ENCODE measurements at regions not wholly inside any gene's neighbourhood (a gene's known extent, or its start where the extent isn't known, plus 50 kb on each side); places are given as distances from the start of the nearest gene placed in this dataset.
A peak's percentile ranks its signal among the peaks of the same experiment; 100 is the strongest.
"Not testable (repeated sequence)": the region's sequence is repeated elsewhere in the genome, so short reads cannot be mapped to it uniquely, and the experiment has no call there.

DNA sequence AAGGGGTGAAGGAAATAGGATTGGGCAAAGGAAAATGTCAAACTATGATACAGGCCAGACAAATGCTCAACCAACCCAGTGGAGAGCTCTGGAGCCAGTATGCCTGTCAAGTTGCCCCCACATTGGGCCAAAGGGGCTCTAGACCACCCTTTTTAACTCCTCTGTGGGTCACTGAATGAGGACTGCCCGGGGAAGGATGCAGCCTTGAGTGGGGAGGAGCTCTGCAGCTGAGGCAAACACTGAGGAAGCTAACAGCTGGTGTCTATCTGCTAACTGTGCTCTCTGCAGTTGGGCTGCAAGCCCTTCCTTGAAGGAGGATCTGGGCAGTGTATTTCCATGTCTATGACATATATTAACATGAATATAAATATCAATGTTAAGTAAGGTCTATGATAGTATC lies 98.4 kb upstream of the PRSS16 start:
- no peak for DNase-seq (ENCODE audit: extremely low read depth in 1 of 2, low read depth in 1 of 2)

DNA sequence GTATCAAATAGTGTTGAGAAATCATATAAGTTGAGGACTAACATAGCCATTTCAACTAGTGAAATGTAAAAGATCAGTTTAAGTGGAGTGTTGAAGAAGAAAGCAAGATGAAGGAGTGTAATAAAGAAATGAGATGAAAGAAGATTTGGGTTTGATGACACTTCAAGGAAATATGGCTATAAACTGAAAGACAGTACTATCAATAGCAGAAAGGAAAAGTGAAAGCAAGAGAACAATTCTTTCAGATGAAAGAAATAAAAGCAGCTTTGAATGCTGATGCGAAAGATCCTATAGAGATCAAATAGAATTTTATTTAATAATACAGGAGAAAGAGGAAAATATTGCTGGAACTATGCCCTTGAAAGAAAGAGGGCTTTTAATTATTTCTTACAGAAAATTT lies 92.8 kb upstream of the PRSS16 start:
- no peak for DNase-seq (ENCODE audit: extremely low read depth in 1 of 2, low read depth in 1 of 2)

DNA sequence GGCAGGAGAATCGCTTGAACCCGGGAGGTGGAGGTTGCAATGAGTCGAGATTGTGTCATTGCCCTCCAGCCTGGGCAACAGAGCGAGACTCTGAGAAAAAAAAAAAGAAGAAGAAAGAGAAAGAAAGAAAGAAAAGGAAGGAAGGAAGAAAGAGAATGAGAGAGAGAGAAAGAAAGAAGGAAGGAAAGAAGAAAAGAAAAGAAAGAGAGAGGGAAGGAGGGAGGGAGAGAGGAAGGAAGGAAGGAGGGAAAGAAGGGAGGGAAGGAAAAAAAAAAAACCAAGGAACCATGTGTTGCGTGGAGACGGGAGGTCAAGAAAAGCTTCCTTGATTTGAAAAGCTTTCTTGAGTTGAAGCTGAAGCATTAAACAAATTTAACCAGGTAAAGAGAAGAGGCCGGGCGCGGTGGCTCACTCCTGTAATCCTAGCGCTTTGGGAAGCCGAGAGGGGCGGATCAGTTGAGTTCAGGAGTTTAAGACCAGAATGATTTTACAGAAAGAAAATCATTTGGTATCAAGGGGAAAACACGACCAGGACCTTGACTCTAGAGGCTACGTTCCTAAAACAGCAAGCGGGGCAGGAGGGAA lies 90.5 kb upstream of the PRSS16 start:
- no peak for DNase-seq (ENCODE audit: extremely low read depth in 1 of 2, low read depth in 1 of 2)

DNA sequence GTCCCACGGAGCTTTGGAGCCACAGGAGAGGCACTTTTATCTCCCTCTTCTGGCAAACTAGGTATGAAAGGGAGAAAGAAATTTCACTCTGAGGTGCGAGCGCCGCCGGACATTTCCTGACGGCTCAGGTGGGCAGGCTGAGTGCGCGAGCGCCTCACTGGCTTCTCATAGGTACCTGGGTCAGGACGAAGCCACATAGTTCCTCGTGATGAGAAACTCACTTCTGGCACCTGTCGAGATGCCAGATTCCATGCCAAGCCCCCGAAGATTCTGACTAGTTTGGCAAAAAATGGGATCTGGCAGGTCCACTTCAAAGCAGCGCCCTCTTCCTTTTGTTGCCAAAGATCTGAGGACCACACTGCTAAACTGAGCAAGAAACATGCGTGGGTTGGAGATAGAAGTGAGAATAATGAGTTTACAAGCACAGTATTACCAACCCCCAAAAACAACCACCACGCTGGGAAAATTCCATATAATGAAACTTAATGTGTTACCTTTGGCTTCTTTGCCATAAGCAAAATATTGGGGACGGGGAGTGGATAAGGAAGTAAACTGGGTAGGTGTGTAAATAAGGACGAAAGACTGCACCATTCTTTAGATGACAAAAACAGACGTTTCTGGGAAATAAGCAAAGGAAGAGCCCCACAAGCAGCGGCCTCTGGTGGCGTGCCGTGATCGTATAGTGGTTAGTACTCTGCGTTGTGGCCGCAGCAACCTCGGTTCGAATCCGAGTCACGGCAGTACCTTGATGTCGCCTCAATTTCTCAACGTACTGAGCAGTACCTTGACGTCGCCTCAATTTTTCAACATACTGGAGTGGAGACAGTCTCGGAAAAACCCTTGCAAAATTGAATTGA lies 89.8 kb upstream of the PRSS16 start:
- DNase-seq (ENCODE audit: extremely low read depth in 1 of 2, low read depth in 1 of 2): peak; percentile 69 to 73

DNA sequence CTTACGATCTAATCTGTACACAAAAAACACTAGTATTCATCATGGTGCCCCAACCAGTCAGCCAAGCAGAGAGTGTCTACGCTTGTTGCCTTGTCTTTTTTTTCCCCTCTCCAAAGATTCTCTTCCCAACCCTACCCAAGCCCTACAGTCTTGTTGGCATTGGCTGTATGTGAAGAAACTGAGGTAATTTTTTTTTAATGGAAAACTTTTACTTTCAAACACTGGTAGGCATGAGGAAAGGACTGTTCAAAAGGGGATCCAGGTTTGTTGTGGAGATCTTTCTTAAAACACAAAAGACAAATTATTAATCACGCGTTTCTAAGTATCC lies 89.2 kb upstream of the PRSS16 start:
- DNase-seq (ENCODE audit: extremely low read depth in 1 of 2, low read depth in 1 of 2): no peak

DNA sequence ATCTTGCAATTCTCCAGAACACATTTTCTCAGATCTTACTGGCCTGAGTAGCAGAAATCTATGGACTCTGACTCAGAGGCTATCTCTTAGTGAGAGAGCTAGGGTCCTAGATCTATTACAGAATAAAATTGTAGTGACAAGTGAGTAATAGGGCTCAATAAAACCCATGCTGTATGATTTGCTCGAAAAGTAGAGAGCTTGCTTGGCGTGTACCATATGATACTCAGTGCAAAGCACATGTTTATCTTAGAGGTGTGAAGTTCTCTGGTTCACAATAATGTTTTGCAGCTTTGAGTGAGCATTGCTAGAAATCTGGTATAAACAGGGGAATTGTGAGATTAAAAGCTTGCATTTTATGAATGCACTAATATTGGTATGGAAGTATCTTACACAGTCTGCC lies 87.8 kb upstream of the PRSS16 start:
- DNase-seq (ENCODE audit: extremely low read depth in 1 of 2, low read depth in 1 of 2): no peak

DNA sequence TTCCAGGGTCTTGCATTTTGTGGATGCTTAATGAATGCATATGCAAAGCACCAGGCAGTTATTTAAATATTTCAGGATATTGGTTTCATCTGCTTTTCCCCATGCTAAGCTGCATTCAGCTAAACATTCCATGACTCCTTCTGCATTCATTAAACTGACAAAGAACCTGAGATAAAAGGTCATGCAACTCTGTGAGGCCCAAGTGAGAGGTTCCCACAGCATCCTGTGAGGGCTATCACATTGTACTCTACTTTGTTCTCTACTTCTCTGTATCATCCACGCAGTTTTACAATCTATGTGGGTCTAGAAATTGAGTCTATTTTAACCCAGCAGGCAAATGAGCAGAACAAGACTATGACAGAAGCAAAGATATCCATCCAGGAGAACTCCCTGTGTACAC lies 86.4 kb upstream of the PRSS16 start:
- DNase-seq (ENCODE audit: extremely low read depth in 1 of 2, low read depth in 1 of 2): no peak

DNA sequence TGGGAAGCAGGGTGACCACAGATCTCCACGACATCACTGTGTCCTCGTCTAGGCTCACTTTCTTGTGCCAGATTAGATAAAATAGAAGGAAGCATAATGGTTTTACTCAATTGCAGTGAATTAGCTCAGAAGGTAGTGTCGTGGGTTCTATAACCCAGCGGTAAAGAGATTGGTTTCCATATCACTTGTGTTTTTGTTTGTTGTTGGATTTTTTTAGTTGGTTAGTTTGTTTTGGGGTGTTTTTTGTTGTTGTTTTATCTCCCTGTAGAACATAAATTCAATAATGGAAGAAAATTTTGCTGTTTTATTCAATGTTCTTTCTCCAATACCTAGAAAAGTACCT lies 85.9 kb upstream of the PRSS16 start:
- no peak for DNase-seq (ENCODE audit: extremely low read depth in 1 of 2, low read depth in 1 of 2)

DNA sequence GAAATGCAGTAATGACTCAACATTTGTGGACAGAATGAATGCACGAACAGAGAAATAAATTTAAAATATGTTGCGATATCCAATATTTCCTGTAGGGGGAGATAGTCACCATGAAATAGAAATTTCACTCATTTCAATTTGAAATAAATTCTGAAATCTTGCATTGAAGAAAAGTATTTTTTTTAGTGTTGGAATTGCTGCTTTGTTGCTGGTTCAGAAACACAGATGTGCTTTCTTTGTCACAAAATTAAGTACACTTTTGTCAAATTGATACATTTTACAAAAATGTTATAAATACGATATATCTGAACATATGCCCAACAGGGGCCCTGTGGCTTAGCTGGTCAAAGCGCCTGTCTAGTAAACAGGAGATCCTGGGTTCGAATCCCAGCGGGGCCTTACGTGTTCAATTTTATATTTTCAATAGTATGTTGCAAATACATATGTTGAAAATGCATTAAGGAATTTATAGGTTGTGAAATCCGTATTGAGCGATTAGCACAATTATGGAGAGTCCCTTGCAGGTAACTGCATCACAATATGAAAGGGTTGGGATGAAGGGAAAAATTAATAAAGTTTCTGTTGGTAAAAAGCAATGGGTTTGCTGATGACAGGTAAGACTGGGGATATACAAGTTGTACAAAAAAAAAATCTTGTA lies 85.4 kb upstream of the PRSS16 start:
- no peak for DNase-seq (ENCODE audit: extremely low read depth in 1 of 2, low read depth in 1 of 2)

DNA sequence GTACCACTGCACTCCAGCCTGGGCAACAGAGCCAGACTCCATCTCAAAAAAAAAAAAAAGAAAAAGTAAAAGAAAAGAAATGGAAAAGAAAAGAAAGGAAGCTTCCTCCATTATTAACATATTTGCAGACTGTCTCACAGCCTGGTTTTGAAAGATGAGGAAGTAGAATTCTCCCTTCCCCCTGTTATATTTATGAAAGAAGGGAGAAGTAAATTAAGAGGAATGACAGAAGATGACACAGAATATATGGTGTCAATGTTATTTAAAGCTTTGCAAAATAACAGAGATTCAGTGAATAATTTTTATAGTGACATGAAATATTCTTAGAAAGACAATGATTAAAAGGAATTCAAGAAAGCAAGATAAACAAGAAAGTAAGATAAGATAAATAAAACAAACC lies 83.7 kb upstream of the PRSS16 start:
- DNase-seq (ENCODE audit: extremely low read depth in 1 of 2, low read depth in 1 of 2): no peak

DNA sequence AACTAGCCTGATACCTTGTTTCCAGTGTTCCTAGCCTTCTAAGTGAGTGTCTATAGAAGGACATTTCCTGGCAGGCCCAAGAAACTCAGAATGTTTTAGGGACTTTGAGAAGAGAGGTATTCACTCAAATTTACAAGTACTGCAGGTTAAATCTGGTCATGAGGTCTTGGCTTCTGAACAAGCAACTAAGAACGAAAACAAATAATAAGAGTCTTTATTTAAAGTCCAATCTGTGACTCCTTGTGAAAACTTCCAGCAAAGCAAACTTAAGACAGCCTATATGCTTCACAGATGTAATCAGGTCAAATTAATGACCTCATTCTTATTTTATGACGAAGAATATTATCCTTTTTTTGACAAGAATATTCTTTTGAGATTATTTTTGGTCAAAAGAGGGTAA lies 79.4 kb upstream of the PRSS16 start:
- DNase-seq (ENCODE audit: extremely low read depth in 1 of 2, low read depth in 1 of 2): no peak

DNA sequence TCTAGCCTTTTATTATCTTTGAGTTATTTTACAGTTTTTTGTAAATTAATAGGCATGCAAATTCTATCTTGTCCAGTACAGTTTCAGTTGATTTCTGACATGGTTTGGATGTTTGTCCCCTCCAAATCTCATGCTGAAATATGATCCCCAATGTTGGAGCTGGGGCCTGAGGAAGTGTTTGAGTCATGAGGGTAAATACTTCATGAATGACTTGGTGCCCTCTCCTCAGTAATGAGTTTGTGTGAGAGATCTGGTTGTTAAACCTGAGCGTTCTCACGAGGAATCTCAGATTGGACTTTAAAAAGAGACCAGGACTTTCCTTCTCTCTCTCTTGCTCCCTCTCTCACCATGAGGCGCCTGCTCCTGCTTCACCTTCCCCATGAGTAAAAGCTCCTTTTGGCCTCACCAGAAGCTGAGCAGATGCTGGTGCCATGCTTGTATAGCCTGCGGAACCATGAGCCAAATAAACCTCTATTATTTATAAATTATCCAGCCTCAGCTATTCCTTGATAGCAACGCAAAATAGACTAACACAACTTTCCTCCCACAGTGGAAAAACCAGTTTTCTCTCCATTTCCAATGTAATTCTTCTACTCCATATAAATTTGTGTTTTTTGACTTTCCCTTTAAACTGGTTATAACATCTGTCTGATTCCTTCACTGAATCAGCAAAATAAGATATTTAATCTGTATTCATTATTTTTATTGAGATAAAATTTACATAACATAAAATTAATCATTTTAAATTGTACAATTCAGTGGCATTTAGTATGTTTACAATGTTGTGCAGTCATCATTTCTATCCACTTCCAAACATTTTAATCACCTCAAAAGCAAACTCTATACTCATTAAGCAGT lies 78.7 kb upstream of the PRSS16 start:
- no peak for DNase-seq (ENCODE audit: extremely low read depth in 1 of 2, low read depth in 1 of 2)

DNA sequence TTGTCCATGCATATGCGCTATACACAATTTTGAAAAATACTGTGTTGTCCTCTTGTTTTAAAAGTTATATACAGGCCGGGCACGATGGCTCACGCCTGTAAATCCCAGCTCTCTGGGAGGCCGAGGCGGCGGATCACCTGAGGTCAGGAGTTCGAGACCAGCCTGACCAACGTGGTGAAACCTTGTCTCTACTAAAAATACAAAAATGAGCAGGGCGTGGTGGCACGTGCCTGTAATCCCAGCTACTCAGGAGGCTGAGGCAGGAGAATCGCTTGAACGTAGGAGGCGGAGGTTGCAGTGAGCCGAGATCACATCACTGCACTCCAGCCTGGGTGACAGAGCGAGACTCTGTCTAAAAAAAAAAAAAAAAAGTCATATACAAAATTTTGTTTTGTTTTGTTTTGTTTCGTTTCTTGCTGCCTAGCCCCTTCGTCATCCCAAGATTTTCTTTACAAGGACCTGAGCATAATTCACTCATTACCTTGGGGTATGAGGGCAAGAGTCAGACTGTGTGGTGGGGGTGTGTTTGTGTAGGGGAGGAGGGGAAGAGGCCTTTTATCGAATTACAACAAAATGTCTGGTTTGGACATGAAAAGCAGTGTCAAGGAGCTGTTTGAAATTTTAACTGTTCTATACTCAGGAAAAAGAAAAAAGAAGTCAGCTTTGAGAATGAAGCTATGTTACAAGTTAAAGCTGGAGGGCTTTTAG lies 74.8 kb upstream of the PRSS16 start:
- not testable (repeated sequence) for DNase-seq (ENCODE audit: extremely low read depth in 1 of 2, low read depth in 1 of 2)

DNA sequence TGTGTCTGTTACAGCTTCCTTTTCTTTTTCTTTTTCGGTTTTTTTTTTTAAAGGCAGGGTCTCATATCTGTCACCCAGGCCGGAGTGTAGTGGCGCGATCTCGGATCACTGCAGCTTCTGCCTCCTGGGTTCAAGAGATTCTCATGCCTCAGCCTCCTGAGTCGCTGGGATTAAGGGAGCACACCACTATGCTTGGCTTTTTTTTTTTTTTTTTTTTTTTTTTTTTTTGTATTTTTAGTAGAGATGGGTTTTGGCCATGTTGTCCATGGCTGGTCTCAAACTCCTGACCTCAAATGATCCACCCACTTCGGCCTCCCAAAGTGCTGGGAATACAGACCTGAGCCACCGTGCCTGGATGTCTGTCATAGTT lies 74.3 kb upstream of the PRSS16 start:
- not testable (repeated sequence) for DNase-seq (ENCODE audit: extremely low read depth in 1 of 2, low read depth in 1 of 2)

DNA sequence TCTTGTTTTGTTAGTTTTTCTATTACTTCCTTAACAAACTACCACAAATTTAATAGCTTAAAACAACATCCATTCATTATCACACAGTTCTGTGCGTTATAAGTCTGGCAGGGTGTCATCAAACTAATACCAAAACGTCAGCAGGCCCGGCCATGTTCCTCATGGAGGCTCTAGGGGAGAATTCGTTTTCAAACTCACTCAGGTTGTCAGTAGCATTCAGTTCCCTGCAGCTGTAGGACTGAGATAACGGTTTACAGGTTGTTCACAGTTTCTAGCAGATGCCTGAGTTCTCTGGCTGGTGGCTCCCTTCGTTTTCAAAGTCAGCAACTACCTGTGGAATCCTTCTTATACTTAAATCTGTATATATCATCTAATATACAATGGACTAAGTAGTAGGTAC lies 72.5 kb upstream of the PRSS16 start:
- DNase-seq (ENCODE audit: extremely low read depth in 1 of 2, low read depth in 1 of 2): no peak

DNA sequence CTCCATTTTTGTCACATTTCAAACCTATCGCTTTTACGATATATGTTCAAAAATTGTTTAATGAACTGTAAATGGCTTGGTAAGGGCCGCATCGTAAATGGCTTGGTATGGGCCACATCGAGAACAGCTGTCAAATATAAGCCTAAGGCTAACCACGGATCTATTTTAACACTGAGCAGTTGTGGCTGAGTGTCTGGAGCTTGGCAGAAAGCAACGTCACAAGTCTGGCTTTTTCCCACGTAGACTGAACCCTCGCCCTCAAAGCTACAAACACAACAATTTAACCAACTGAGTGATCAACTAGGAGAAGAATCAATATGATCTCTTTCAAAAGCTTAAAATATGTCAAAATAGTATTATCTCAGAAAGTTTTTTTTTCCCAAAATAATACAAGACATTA lies 71.4 kb upstream of the PRSS16 start:
- DNase-seq (ENCODE audit: extremely low read depth in 1 of 2, low read depth in 1 of 2): no peak

DNA sequence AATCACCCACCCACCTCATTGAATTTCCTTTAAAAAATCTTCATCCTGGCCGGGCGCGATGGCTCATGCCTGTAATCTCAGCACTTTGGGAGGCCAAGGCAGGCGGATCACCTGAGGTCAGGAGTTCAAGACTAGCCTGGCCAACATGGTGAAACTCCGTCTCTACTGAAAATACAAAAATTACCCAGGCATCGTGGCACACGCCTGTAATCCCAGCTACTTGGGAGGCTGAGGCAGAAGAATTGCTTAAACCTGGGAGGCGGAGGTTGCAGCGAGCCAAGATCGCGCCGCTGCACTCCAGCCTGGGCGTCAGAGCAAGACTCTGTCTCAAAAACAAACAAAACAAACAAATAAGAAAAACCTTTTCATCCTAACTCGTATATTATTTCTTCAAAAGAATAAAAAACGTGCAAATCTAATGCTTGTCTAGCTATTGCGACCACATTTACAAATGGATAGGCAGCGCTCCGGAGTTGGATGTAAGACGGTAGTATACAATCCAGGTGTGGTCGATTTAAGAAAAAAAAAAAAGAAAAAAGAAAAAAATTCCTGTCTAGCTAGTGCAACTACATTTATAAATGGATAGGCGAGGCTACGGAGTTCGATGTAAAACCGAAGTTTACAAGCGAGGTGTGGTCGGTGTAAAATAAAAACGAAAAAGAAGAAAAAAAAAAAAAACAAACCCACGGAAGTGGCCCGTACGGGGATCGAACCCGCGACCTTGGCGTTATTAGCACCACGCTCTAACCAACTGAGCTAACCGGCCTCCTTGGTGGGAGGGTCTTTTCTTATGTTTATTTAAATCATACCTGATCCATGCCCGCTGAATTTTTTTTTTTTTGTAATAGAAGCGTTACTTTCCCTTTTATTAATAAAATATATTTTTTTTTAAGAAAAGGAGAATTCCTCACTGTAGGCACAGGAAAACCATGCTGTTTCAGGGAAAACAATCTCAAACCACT lies 70.7 kb upstream of the PRSS16 start:
- DNase-seq (ENCODE audit: extremely low read depth in 1 of 2, low read depth in 1 of 2): peak in 1 of 2 donors; percentile 52

DNA sequence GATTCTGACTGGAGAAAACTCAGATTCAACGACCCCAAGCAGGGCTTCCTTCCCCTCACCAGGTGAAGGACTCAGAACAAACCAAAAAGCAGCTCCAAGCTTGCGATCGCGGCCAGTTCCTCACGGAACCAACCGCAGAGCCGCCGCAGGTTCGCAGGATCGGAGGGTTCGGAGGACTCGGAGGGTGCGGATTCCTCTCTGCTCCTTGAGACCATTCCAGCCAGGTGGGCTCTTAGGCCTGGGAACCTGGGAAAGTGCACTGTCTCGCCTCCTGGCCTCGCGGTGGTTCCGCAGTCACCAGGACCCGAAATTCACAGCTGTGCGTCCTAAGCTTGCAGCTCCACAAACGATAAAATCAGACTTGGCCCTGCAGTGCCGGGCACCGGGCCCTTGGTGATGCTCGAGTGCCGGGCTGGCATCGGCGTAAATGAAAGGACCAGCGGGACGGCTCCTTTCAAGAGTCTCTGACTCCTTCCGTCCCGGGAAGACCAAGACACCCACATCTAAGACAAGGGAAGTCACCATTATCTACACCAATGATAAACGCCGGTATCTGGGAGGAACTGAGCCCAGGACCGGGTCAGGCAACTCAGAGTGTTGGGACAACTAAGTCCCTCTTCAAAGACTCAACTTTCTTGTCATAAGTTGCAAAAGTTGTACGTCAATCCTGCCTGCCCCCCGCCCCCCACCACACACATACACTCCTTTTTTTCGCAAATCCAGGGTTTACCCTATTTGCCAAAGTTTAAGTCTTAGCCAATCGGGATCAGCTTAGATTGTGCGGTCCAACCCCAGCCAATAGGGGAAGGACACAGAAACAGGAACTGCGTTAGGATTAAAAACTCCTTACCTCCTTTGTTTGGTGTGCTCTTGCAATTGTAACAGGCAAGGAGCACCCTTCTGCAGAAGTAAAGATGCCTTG lies 69.8 kb upstream of the PRSS16 start:
- DNase-seq (ENCODE audit: extremely low read depth in 1 of 2, low read depth in 1 of 2): peak; percentile 40 to 41

DNA sequence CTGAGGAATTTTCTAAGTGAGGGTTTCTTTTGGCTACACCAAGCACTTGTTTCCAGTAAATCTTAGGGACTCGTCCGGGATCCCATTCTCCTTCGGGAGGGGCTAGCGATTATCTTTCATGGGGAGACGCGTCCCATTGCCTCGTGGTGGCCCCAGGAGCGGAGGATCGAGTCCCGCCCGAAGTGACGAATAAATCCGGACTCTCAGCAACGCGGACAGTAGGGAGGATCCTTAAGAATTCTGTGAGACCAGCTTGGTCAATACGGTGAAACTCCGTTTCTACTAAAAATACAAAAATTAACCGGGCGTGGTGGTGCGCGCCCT lies 69.1 kb upstream of the PRSS16 start:
- DNase-seq (ENCODE audit: extremely low read depth in 1 of 2, low read depth in 1 of 2): no peak
